ENCODE measurements at regions not wholly inside any gene's neighbourhood (a gene's known extent, or its start where the extent isn't known, plus 50 kb on each side); places are given as distances from the start of the nearest gene placed in this dataset.

- TF ChIP-seq TAF1 (IDR thresholded peaks at IDR 0.05; ENCODE audit: borderline replicate concordance, insufficient read depth, low read length) (no peak), SIN3A (IDR thresholded peaks at IDR 0.05; ENCODE audit: borderline replicate concordance, insufficient read depth, low read length) (no peak), POLR2AphosphoS5 (IDR thresholded peaks at IDR 0.05; ENCODE audit: low read depth, low read length) (no peak)
Measured at GRCh38 chr13:87324558-87324957, 346.6 kb upstream of the SLITRK5 start.
